A549 (cell line): ENCODE measurements at regions not wholly inside any gene's neighbourhood (a gene's known extent, or its start where the extent isn't known, plus 50 kb on each side); places are given as distances from the start of the nearest gene placed in this dataset.

Source experiments
- ATAC-seq, 2 experiments: fragments of 200-7000 bp in 1 of 2; fragments of >200 bp in 1 of 2; cut with Nextera tagmentation in 1 of 2; cut with Tn5 transposase in 1 of 2; 3 replicates each; pipeline versions ENCODE4 v1.8.0 to v1.9.1; 2018 to 2020; ENCODE audit warnings: mild to moderate bottlenecking in 1 of 2, moderate library complexity in 1 of 2
- CTCF ChIA-PET: fragments of 300-600 bp; sonication (Branson Sonifier 250); formaldehyde crosslinking; extraction: SDS; loops from one replicate; lab custom pipeline; 2021; ENCODE audit warnings: antibody characterized with exemption, inconsistent platforms; lab: Yijun Ruan, JAX
- POLR2A ChIA-PET: fragments of 350-600 bp; formaldehyde crosslinking; extraction: SDS; loops from one replicate; lab custom pipeline; 2021; ENCODE audit warnings: antibody characterized with exemption, inconsistent platforms; lab: Yijun Ruan, JAX
- DNase-seq, 2 experiments: peaks; one replicate each; pipeline versions ENCODE4 v3.0.0 to v3.0.0-alpha.2; 2011 to 2016; ENCODE audit warnings: low read depth in 1 of 2, low spot score in 1 of 2
- FAIRE-seq: peaks from 2 replicates; lab custom pipeline; 2011; peaks lifted over from hg19 to GRCh38; lab: Jason Lieb, UNC
- H3K27ac ChIP-seq, 2 experiments: fragments of >200 bp; sonication (Bioruptor Twin); formaldehyde crosslinking; 3 replicates each; pipeline ENCODE4 v1.5.1; 2016 to 2017
- H3K4me1 ChIP-seq: fragments of >200 bp; sonication (Bioruptor Twin); formaldehyde crosslinking; 3 replicates; pipeline ENCODE4 v1.6.1; 2016
- H3K4me2 ChIP-seq: fragments of >200 bp; sonication (Bioruptor Twin); formaldehyde crosslinking; 3 replicates; pipeline ENCODE4 v1.6.1; 2016
- H3K4me3 ChIP-seq: fragments of >200 bp; sonication (Bioruptor Twin); formaldehyde crosslinking; 3 replicates; pipeline ENCODE4 v1.5.1; 2016
- H3K9me3 ChIP-seq: fragments of >200 bp; sonication (Bioruptor Twin); formaldehyde crosslinking; 3 replicates; pipeline ENCODE4 v1.6.1; 2016
- CBX2 ChIP-seq: fragments of 200-600 bp; sonication (generic); IDR thresholded peaks from 2 replicates; pipeline ENCODE4 v1.6.1; 2016; ENCODE audit warnings: low read depth, mild to moderate bottlenecking, borderline replicate concordance
- CBX8 ChIP-seq: fragments of 200-600 bp; sonication (generic); IDR thresholded peaks from 2 replicates; pipeline ENCODE4 v1.6.1; 2016
- CHD2 ChIP-seq: fragments of 150-350 bp; IDR thresholded peaks from 2 replicates; pipeline ENCODE4 v1.6.1; 2014; ENCODE audit warnings: low read length; ENCODE audit not compliant: partially characterized antibody
- EHMT2 ChIP-seq: fragments of 200-600 bp; sonication (generic); IDR thresholded peaks from 2 replicates; pipeline ENCODE4 v1.6.1; 2016; ENCODE audit warnings: antibody characterized with exemption, low read depth, mild to moderate bottlenecking, moderate library complexity
- EP300 ChIP-seq, 2 experiments: fragments of >200 bp; sonication (Bioruptor Twin); formaldehyde crosslinking; IDR thresholded peaks; 2 replicates in 1 of 2; 3 replicates in 1 of 2; pipeline ENCODE4 v1.6.1; 2016 to 2017
- FOSB ChIP-seq: fragments of 250-450 bp; sonication (Bioruptor Pico); IDR thresholded peaks from 2 replicates; pipeline ENCODE4 v1.5.0; 2020; ENCODE audit warnings: mild to moderate bottlenecking, moderate library complexity
- FOSL2 ChIP-seq, 2 experiments: fragments of 450-650 bp in 1 of 2; fragments of >200 bp in 1 of 2; sonication (Bioruptor Twin) in 1 of 2; formaldehyde crosslinking; IDR thresholded peaks; 2 replicates each; pipeline versions ENCODE4 v1.5.0 to v1.6.1; 2016 to 2020; ENCODE audit warnings: mild to moderate bottlenecking in 1 of 2, moderate library complexity in 1 of 2
- GATA3 ChIP-seq: IDR thresholded peaks from 2 replicates; pipeline ENCODE4 v1.6.1; 2012; ENCODE audit warnings: borderline replicate concordance
- HOXB13 ChIP-seq: fragments of 250-450 bp; sonication (Bioruptor Pico); IDR thresholded peaks from 2 replicates; pipeline ENCODE4 v1.5.0; 2020; ENCODE audit warnings: low read depth, mild to moderate bottlenecking, moderate library complexity
- HOXB5 ChIP-seq: fragments of 250-450 bp; sonication (Bioruptor Pico); IDR thresholded peaks from 2 replicates; pipeline ENCODE4 v1.5.0; 2020; ENCODE audit warnings: mild to moderate bottlenecking, moderate library complexity
- MYC ChIP-seq: IDR thresholded peaks from 2 replicates; pipeline ENCODE4 v1.6.1; 2012; ENCODE audit warnings: mild to moderate bottlenecking, inconsistent platforms, low read length, improper control_type of control experiment, borderline replicate concordance
- NFE2L2 ChIP-seq: fragments of 150-350 bp; conservative IDR thresholded peaks from 2 replicates; pipeline ENCODE4 v1.6.1; 2014; ENCODE audit warnings: low read length
- RAD21 ChIP-seq, 2 experiments: fragments of >200 bp in 1 of 2; sonication (Bioruptor Twin) in 1 of 2; formaldehyde crosslinking in 1 of 2; IDR thresholded peaks in 1 of 2; conservative IDR thresholded peaks in 1 of 2; 2 replicates in 1 of 2; 3 replicates in 1 of 2; pipeline ENCODE4 v1.6.1; 2012 to 2018; ENCODE audit warnings: inconsistent platforms in 1 of 2
- RARB ChIP-seq: fragments of 250-450 bp; sonication (Bioruptor Pico); IDR thresholded peaks from 2 replicates; pipeline ENCODE4 v1.8.0; 2021; ENCODE audit warnings: mild to moderate bottlenecking, moderate library complexity
- SMC3 ChIP-seq: fragments of >200 bp; sonication (Bioruptor Twin); formaldehyde crosslinking; IDR thresholded peaks from 3 replicates; pipeline ENCODE4 v1.6.1; 2018; ENCODE audit warnings: inconsistent platforms
- SREBF2 ChIP-seq: fragments of 450-650 bp; IDR thresholded peaks from 2 replicates; pipeline ENCODE4 v1.6.1; 2014; ENCODE audit warnings: mild to moderate bottlenecking, moderate library complexity
- TFCP2L1 ChIP-seq: fragments of 250-450 bp; sonication (Bioruptor Pico); IDR thresholded peaks from 2 replicates; pipeline ENCODE4 v1.5.0; 2021; ENCODE audit warnings: mild to moderate bottlenecking
- ZFP36 ChIP-seq: fragments of 450-650 bp; IDR thresholded peaks from 2 replicates; pipeline ENCODE4 v1.6.1; 2014; ENCODE audit warnings: borderline replicate concordance; ENCODE audit not compliant: partially characterized antibody
- WGBS: methylation state at CpG from one replicate; pipeline ENCODE4 v1.1.6; 2017; ENCODE audit errors: missing lambda C conversion rate; 5-methylcytosine and 5-hydroxymethylcytosine counted together
- TF ChIP-seq, protein P1 (sequence below): fragments of 200-600 bp; sonication (generic); IDR thresholded peaks from 2 replicates; pipeline ENCODE4 v1.6.1; 2016; ENCODE audit warnings: antibody characterized with exemption, mild to moderate bottlenecking, moderate library complexity
- TF ChIP-seq, protein P2 (sequence below): fragments of >200 bp; sonication (Bioruptor Twin); formaldehyde crosslinking; IDR thresholded peaks from 2 replicates; pipeline ENCODE4 v1.6.1; 2016

DNA sequence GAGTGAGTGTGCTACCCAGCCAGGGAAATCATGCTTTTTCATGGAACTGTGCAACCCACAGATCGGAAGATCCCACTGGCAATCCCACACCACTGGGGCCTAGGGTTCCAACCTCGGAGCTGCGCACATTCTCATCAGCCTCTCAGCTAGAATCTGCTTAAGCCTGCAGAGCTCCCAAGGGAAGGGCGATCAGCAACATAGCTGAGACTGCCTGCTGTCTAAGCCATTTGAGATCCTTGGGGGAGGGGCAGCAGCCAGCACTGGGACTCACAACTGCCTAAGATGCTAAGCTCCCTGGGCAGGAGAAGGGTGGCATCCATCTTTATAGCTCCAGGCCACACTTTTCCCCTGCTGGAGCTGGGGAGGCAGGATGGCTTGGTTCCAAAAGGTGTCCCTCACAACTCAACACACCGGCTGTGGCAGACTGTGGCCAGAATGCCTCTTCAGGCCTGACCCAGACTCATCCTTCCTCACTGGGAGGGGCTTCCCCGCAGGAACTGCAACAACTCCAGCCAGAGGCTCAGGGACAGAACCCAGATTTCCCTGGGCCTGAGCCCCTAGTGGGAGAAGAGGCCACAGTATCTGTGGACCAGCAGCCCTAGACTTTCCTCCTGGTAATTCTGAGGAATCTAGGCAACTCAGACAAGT lies 1133.3 kb upstream of the PIK3C3 start:
- FAIRE-seq: no peak
- Histone ChIP-seq H3K4me2 (no peak overlapping the region), H3K4me1 (no peaks in the 10 kb centered on the region), H3K4me3 (no peak overlapping the region), H3K27ac (no peak overlapping the region), H3K9me3 (no peaks in the 10 kb centered on the region)
- ATAC-seq: no peak
- POLR2A ChIA-PET: no interaction called here
- CTCF ChIA-PET: interaction anchor here (1.3 kb wide), 1 partner anchor 20 kb away, joined by 4 read pairs; no protein-coding TSS in a partner anchor
- TF ChIP-seq, protein P1, sequence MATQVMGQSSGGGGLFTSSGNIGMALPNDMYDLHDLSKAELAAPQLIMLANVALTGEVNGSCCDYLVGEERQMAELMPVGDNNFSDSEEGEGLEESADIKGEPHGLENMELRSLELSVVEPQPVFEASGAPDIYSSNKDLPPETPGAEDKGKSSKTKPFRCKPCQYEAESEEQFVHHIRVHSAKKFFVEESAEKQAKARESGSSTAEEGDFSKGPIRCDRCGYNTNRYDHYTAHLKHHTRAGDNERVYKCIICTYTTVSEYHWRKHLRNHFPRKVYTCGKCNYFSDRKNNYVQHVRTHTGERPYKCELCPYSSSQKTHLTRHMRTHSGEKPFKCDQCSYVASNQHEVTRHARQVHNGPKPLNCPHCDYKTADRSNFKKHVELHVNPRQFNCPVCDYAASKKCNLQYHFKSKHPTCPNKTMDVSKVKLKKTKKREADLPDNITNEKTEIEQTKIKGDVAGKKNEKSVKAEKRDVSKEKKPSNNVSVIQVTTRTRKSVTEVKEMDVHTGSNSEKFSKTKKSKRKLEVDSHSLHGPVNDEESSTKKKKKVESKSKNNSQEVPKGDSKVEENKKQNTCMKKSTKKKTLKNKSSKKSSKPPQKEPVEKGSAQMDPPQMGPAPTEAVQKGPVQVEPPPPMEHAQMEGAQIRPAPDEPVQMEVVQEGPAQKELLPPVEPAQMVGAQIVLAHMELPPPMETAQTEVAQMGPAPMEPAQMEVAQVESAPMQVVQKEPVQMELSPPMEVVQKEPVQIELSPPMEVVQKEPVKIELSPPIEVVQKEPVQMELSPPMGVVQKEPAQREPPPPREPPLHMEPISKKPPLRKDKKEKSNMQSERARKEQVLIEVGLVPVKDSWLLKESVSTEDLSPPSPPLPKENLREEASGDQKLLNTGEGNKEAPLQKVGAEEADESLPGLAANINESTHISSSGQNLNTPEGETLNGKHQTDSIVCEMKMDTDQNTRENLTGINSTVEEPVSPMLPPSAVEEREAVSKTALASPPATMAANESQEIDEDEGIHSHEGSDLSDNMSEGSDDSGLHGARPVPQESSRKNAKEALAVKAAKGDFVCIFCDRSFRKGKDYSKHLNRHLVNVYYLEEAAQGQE: no peak
- WGBS: 37% methylated on average over 5 of the region's 6 CpGs
- DNase-seq: no peak

DNA sequence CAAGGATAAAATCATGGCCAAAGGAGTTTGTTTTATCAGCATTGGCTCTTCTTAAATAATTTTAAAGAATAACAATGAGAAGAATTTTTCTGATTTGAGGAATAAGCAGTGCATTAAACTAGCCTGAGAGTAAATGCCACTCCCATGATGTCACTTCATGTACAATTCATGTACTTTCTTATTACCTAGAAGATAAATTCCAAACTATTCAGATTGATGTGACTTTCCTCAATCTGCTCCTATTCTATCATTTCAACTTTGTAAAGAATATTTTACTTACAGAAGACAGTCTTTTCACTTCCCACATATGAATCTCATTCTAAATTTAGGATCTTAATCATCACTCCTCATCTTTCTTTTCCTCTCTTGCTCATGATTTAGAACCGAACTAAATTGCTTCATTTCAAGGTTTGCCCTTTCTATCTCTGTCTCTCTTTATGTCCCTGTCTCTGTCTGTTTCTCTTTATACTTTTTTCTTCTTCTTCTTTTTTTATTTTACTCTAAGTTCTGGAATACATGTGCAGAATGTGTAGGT lies 1142.0 kb upstream of the PIK3C3 start:
- POLR2A ChIA-PET: no interaction called here
- FAIRE-seq: no peak
- Histone ChIP-seq H3K9me3 (no peaks in the 10 kb centered on the region), H3K27ac (no peak overlapping the region), H3K4me2 (no peak overlapping the region), H3K4me3 (no peak overlapping the region), H3K4me1 (no peaks in the 10 kb centered on the region)
- CTCF ChIA-PET: no interaction called here
- TF ChIP-seq EP300 (IDR thresholded peaks at IDR 0.05) (no peak), CBX8 (no peak), TFCP2L1 (CRISPR knock-in tag) (no peak), RARB (CRISPR knock-in tag) (no peak), HOXB5 (no peak), NFE2L2 (no peak), CHD2 (no peak), EHMT2 (no peak), FOSB (no peak)
- DNase-seq: no peak
- 0% methylated on average over 1 of the region's 1 CpG for WGBS
- ATAC-seq: no peak

DNA sequence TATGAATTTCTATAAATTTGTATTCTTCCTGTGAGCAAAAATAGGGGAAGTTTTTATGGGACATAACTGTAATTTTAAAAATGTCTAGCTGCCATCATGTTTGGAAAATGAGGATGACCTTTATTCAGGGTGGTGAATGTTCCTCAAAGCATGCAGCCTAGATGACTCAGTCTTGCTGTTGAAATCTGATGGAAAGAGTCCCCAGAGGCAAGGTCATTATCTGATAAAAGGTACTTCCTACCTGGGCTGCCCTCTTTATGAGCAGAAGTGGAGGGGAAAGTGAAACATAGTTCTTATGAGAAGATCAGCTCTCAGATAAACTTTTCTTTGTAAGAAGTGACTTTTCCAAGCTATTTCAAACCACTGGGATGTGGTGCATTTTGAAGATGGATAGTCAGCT lies 1144.7 kb upstream of the PIK3C3 start:
- Histone ChIP-seq H3K4me3 (no peak overlapping the region), H3K9me3 (no peaks in the 10 kb centered on the region), H3K27ac (no peak overlapping the region), H3K4me1 (no peaks in the 10 kb centered on the region), H3K4me2 (no peak overlapping the region)
- FAIRE-seq (no peak), DNase-seq (no peak), ATAC-seq (no peak)
- ChIA-PET POLR2A (no interaction called here), CTCF (no interaction called here)
- no peak for TF ChIP-seq FOSL2 (IDR thresholded peaks at IDR 0.05)
- no peak for TF ChIP-seq FOSL2 (CRISPR knock-in tag; IDR thresholded peaks at IDR 0.05)
- TF ChIP-seq, protein P2, sequence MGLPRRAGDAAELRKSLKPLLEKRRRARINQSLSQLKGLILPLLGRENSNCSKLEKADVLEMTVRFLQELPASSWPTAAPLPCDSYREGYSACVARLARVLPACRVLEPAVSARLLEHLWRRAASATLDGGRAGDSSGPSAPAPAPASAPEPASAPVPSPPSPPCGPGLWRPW: no peak
- TF ChIP-seq ZFP36: no peak
- TF ChIP-seq CBX2: no peak
- TF ChIP-seq HOXB5: no peak
- no peak for TF ChIP-seq RAD21 (conservative IDR thresholded peaks at IDR 0.05 in 1 of 2, IDR thresholded peaks at IDR 0.05 in 1 of 2)
- no peak for TF ChIP-seq SMC3
- no peak for TF ChIP-seq GATA3
- no peak for TF ChIP-seq MYC
- TF ChIP-seq SREBF2: no peak
- no peak for TF ChIP-seq HOXB13 (CRISPR knock-in tag)
